ENCODE measurements at regions not wholly inside any gene's neighbourhood (a gene's known extent, or its start where the extent isn't known, plus 50 kb on each side); places are given as distances from the start of the nearest gene placed in this dataset.

DNA sequence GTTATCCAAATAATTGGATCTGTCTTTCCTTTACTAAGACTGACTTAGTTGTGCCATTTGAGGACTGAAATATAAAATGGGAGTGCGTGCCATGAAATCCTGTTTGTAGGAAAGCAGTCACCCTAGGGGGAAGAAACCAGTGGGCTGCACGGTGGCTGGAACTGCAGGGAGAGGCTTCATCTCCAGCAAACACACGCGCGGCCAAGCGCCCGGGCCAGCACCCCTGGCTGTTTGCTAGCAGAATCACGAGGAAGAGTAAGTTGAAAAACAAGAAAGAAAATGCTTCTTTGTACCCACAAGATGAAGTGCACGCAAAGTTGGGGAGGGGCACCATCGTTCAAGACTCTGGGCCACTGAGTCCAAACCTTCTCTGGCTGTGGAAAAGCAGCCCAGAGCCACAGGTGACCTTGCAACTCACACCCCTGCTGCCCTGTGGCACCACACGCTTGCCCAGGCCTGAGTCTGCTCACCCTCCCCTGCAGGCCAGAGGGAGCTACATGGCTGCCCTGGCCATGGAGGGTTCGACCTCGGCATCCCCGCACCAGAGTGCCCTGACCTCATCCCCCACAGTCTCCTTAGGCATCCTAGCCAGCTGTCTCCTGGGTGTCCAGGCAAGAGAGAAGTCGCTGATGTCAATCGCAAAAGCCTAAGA lies 55.2 kb downstream of the IRX2 start:
- H3K9me3 ChIP-seq: no peaks in the 10 kb centered on the region
- no peaks in the 10 kb centered on the region for H3K27me3 ChIP-seq
- DNase-seq (no peak), ATAC-seq (no peak)
- H3K4me1 ChIP-seq: no peaks in the 10 kb centered on the region
- H3K4me3 ChIP-seq: no peak overlapping the region
- TF ChIP-seq, protein P1, sequence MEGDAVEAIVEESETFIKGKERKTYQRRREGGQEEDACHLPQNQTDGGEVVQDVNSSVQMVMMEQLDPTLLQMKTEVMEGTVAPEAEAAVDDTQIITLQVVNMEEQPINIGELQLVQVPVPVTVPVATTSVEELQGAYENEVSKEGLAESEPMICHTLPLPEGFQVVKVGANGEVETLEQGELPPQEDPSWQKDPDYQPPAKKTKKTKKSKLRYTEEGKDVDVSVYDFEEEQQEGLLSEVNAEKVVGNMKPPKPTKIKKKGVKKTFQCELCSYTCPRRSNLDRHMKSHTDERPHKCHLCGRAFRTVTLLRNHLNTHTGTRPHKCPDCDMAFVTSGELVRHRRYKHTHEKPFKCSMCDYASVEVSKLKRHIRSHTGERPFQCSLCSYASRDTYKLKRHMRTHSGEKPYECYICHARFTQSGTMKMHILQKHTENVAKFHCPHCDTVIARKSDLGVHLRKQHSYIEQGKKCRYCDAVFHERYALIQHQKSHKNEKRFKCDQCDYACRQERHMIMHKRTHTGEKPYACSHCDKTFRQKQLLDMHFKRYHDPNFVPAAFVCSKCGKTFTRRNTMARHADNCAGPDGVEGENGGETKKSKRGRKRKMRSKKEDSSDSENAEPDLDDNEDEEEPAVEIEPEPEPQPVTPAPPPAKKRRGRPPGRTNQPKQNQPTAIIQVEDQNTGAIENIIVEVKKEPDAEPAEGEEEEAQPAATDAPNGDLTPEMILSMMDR (IDR thresholded peaks at IDR 0.05): no peak
- TF ChIP-seq POLR2A (IDR thresholded peaks at IDR 0.05): no peak
- no peak overlapping the region for H3K27ac ChIP-seq
- WGBS, 2 donors: 68 to 76% methylated on average over 14 to 16 of the region's 16 CpGs
- intact Hi-C loops (cut with DNase I): no loop called here
- no peaks in the 10 kb centered on the region for H3K36me3 ChIP-seq (replicated peaks in 1 of 2; ENCODE audit: insufficient read depth in 1 of 2, low read depth in 2 of 2)

DNA sequence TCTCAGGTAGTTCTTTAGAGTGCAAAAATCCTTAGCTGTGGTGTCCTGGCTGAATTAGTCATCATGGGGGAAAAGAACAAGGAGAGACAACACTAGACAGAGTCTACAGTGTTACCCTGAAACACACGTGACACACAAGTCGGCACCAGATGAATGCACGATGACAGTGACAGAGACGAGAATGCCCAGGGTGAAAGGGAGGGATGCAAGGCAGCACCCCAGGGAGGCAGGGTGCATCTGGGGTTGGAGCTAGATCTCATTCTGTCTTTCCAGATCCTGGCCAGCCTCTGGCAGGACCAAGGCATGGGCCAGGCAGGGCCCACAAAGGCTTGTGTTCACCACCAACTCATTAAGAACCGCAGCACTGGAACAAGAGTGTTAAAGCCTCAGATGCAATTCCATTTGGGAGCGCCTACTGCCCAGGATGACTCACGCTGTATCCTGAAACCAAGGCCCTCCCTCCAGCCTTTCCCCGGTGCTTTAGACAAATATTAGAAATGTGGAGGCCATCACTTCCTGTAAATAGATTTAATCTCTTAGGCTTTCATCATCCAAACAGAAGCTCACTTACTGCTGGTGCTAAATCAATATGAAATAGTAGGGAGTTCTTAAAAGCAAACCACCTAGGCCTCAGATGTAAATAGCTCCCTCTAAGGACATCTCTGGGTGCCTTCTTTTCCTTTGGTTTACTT lies 56.1 kb downstream of the IRX2 start:
- intact Hi-C loops (cut with DNase I): no loop called here
- Histone ChIP-seq H3K9me3 (no peaks in the 10 kb centered on the region), H3K36me3 (replicated peaks in 1 of 2; ENCODE audit: insufficient read depth in 1 of 2, low read depth in 2 of 2) (no peaks in the 10 kb centered on the region), H3K27me3 (no peaks in the 10 kb centered on the region), H3K27ac (no peak overlapping the region), H3K4me3 (no peak overlapping the region), H3K4me1 (no peaks in the 10 kb centered on the region)
- no peak for TF ChIP-seq POLR2A (IDR thresholded peaks at IDR 0.05)
- TF ChIP-seq, protein P1 (IDR thresholded peaks at IDR 0.05): no peak
- DNase-seq (no peak), ATAC-seq (no peak)
- WGBS, 2 donors: 62 to 65% methylated on average over 7 to 8 of the region's 8 CpGs

DNA sequence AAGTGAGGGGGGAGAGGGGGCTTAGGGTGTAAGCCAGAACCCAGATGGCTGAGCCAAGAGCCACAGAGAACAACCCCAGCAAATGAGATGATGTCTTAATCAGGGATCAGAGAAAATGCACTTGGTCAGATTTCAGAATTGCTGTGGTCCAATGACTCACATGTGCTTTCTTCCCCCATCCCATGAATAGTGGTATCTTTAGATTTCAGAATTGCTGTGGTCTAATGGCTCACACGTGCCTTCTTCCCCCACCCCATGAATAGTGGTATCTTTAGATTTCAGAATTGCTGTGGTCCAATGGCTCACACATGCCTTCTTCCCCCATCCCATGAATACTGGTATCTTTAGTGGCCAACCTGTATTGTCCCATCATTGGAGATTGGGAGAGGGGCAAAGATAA lies 59.9 kb downstream of the IRX2 start:
- 30 to 38% methylated on average over 1 of the region's 1 CpG for WGBS, 2 donors
- intact Hi-C loops (cut with DNase I): no loop called here
- Histone ChIP-seq H3K4me1 (no peaks in the 10 kb centered on the region), H3K27me3 (no peaks in the 10 kb centered on the region), H3K36me3 (replicated peaks in 1 of 2; ENCODE audit: insufficient read depth in 1 of 2, low read depth in 2 of 2) (no peaks in the 10 kb centered on the region), H3K27ac (no peak overlapping the region), H3K9me3 (no peaks in the 10 kb centered on the region), H3K4me3 (no peak overlapping the region)
- DNase-seq: no peak
- no peak for ATAC-seq
- TF ChIP-seq POLR2A (IDR thresholded peaks at IDR 0.05): no peak
- TF ChIP-seq, protein P1 (IDR thresholded peaks at IDR 0.05): no peak

DNA sequence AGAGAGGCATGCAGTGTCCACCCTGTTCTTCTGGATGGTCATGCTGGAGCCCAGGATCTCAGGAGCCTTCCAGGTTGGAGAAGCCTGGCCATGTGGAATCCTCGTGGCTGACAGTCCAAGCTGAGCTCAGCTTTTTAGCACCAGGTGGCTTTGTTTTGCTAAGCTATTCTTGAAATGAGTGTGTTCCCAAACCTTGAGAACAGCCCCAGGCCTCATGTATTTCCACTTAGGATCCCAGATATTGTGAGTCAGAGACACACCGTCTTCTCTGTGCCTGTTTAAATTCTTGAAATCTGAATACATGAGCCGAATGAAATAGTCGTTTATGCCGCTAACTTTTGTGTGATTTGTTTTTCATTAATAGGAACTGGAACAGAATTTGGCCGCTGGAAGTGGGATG lies 61.2 kb downstream of the IRX2 start:
- 66 to 77% methylated on average over 5 to 6 of the region's 6 CpGs for WGBS, 2 donors
- intact Hi-C loops (cut with DNase I): no loop called here

More for the DNA sequence above, 61.2 kb downstream of the IRX2 start:
- Histone ChIP-seq H3K9me3 (no peaks in the 10 kb centered on the region), H3K4me1 (no peaks in the 10 kb centered on the region), H3K27ac (no peak overlapping the region), H3K36me3 (replicated peaks in 1 of 2; ENCODE audit: insufficient read depth in 1 of 2, low read depth in 2 of 2) (no peaks in the 10 kb centered on the region), H3K4me3 (no peak overlapping the region), H3K27me3 (no peaks in the 10 kb centered on the region)
- TF ChIP-seq, protein P1 (IDR thresholded peaks at IDR 0.05): no peak
- TF ChIP-seq POLR2A (IDR thresholded peaks at IDR 0.05): no peak
- DNase-seq (no peak), ATAC-seq (no peak)

All from body of pancreas (tissue), 4 donors.